Raji (cell line): ENCODE measurements at regions not wholly inside any gene's neighbourhood (a gene's known extent, or its start where the extent isn't known, plus 50 kb on each side); places are given as distances from the start of the nearest gene placed in this dataset.

Experiments
- POLR2A ChIP-seq: IDR thresholded peaks from 2 replicates; pipeline ENCODE4 v1.6.1; 2011; ENCODE audit warnings: low read depth, low read length, control low read depth; ENCODE audit not compliant: insufficient read depth

- TF ChIP-seq POLR2A = no peak
Observed at GRCh38 chr15:62377736-62378480, 212.8 kb upstream of the C2CD4B start.

DNA sequence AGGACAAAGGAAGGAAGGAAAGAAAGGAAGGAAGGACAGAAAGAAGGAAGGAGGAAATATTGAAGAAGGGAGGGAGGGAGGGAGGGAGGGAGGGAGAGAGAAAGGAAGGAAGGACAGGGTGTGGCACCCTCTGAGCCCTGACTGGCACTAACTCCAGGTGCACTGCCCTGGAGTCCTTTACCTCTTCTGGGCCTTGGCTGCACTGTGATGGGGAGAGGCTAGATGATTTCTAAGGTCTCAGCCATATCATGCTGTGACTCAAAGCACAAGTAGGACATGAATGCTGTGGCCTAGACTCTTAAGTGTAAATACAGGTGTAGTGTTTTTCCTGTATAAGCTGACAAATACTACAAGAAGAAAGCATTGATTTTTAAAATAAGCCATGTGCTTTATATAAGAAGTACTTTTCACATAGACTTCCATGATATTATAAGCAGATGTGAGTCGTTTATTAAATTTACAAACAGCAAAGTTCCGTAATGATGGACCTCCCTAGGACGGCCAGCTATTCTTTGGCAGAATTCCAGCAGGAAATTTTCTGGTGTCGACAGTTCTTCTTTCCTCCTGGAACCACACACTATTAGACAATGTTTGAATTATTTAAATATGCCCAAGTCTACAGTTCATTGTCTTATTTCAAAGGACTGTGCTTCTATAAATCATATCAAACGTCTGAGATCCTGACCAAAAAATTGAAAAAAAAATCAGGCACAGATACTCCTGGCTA is 213.8 kb upstream of the C2CD4B start:
- TF ChIP-seq POLR2A = no peak

DNA sequence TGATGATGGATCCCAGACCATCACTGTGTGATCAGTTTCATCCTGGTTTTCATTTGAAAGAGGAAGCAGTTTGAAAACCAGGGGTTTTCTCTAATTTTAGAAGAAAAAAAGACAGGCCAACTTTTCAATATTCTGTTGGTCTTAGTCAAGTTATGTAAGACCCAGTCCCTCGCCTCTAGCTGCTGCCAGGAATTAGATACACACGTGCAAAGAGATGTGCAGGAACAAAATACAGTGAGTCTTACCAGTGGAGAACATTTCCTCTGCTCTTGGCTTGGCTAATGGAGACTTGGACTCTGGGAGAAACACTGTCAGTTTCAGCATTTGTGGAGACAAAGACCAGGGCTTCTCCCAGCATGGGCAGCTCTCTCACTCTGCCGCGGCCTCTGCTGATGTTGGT is 214.9 kb upstream of the C2CD4B start:
- TF ChIP-seq POLR2A = no peak

- no peak for TF ChIP-seq POLR2A
Observed at GRCh38 chr15:62382046-62382445, 217.0 kb upstream of the C2CD4B start.

DNA sequence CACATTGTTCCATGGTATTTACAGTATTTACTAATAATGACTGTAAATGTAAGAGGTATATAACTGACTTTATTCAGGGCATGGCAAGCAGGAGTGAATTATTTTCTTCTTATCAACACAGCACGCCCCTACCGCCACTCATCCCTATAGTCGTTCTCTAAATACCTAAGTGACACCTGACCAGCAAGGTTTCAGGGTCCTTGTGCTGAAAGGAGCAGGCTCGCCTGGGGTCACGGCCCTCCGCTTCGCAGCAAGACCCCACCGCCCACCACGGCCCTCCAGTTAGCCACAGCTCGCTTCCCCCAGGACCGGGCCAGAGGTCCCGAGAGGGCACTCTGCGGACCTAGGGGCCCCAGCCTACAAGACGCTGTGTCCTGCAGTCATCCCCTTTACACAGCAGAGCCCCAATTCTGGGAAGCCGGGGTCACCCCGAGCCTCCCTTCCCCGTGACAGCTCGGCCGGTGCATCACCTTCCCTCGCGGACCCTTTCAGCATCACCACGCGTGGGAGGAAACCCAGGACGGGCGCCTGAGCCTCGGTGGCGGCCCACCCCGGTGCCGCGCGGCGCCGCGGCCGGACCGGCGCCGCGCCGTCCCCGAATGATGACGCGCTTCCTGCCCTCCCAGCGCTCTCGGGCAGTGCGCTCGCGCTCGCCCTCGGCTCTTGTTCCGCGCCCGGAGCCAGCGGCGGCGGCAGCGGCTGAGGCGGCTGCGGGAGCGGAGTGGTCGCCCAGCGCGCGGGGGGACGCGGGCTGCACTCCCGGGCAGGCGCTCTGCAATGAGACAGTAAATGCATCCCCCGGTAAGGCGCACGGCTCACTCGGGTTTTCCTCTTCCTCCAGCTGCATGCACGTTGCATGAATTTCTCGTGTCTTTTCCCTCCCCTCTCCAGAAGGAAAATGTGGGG is 225.1 kb upstream of the C2CD4B start, which contains the start of gene TLN2:
Gene TLN2, plus strand, starts transcription at position 666 of the 906 bp plus-strand sequence.
- peak; percentile 89 for TF ChIP-seq POLR2A

DNA sequence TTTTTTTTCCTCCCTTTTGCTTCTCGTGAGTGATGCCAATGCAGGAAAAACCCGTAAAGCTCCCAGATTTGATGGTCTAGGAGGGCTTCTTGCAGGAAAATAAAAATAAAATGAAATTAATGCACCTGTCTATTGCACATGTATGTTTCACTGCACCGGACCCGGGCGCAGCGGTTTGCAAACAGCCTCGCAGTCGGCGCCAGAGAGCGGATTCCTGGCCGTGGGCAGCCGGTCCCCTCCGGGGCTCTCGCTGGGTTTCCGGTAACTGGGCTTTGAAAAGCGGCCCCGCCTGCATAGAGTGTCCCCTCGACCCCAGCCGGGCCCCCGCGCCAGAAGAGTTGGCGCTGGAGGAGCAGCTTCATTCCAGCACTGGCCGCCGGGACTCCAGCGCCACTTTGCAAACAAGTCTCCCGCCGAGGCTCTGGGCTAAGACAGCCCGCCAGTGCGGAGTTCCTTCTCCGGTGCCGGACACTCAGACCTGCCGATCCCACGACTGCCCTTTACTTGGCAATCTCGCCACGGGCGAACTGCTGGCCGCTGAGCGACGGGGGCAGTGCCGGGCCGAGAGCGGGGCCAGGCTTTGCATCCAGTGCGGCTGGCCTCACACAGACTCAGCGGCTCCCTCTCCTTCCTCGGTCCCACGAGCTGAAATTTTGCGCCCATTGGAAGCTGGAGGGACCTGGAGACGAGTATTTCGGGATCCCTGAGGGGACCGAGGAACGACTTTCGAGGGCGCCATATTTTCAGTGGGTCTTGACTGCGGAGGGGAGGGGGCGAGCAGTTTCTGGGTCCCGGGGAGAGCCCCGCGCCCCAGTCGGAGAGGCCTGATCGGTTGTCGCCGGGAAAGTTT is 225.9 kb upstream of the C2CD4B start:
- TF ChIP-seq POLR2A = no peak

GRCh38 chr15:62391641-62392262 is 226.7 kb upstream of the C2CD4B start:
- TF ChIP-seq POLR2A = no peak

DNA sequence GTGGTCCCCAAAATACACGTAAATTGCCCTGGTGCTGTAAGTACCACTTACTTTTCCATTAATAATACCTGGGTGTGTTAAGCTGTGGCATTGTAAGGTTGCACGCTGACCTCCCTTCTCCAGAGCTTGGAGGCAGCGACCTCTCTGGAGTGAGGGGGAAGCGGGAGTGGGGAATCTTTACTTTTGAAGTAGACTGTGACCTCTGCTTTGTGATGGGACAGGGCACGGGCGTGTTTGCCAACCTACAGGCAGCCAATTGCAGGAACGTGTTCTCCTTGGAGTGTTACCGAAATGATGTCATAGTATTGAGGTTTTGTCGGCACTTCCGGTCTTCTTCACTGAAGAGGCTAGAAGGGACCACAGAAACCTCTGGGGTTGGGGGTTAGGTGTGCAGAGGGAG is 227.3 kb upstream of the C2CD4B start:
- no peak for TF ChIP-seq POLR2A

GRCh38 chr15:62393196-62393595 is 228.1 kb upstream of the C2CD4B start:
- TF ChIP-seq POLR2A = no peak

DNA sequence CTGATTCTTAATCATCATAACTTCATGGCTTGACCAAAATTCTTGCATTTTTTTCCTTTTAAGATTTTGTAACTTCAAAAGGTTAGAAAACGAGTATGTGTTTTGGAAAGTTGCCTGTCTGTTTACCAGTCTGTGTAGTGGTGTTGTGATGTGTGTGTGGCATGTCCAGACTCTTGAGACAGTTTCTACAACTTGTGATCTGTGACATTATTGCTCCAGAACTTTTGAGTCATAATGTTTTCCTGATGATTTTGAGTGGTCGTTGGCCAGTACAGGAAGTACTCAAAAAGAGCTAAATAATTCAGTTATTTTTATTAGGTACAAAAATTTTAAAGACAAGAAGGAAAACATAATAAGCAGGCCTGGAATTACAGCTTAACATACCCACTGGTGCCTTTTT is 229.0 kb upstream of the C2CD4B start:
- TF ChIP-seq POLR2A = no peak

DNA sequence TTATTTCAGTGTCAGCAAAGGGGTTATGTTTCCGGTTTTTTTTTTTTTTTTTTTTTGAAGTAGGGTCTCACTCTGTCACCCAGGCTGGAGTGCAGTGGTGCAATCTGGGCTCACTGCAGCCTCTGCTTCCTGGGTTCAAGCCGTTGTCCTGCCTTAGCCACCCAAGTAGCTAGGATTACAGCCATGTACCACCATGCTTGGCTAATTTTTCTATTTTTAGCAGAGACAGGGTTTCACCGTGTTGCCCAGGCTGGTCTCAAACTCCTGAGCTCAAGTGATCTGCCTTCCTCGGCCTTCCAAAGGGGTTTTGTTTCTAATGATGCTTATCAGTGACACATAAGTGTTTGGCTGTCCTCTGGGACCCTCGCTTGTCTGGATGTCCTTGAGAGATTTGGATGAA is 235.7 kb upstream of the C2CD4B start:
- TF ChIP-seq POLR2A = no peak

GRCh38 chr15:62402687-62403086 is 237.6 kb upstream of the C2CD4B start:
- no peak for TF ChIP-seq POLR2A

- no peak for TF ChIP-seq POLR2A
Observed at GRCh38 chr15:62403164-62403809, 238.2 kb upstream of the C2CD4B start.

- no peak for TF ChIP-seq POLR2A
Observed at GRCh38 chr15:62404194-62404985, 239.3 kb upstream of the C2CD4B start.
